Esophagus muscularis mucosa (tissue), 4 donors: ENCODE measurements at regions not wholly inside any gene's neighbourhood (a gene's known extent, or its start where the extent isn't known, plus 50 kb on each side); places are given as distances from the start of the nearest gene placed in this dataset.

Source experiments
- EP300 ChIP-seq: sonication (generic); formaldehyde crosslinking; IDR thresholded peaks from one replicate; pipeline ENCODE4 v1.6.1; 2017; ENCODE audit warnings: antibody characterized with exemption
- POLR2A ChIP-seq: fragments of 450-650 bp; IDR thresholded peaks from one replicate; pipeline ENCODE4 v1.6.1; 2017; ENCODE audit warnings: antibody characterized with exemption, moderate library complexity, mild to moderate bottlenecking, low read depth
- TF ChIP-seq, protein P1 (sequence below), 3 experiments: fragments of 200-600 bp in 2 of 3; fragments of 450-650 bp in 1 of 3; sonication (generic) in 2 of 3; IDR thresholded peaks; one replicate each; pipeline ENCODE4 v1.5.1; 2017 to 2019; ENCODE audit warnings: antibody characterized with exemption in 3 of 3, mild to moderate bottlenecking in 2 of 3, moderate library complexity in 1 of 3

DNA sequence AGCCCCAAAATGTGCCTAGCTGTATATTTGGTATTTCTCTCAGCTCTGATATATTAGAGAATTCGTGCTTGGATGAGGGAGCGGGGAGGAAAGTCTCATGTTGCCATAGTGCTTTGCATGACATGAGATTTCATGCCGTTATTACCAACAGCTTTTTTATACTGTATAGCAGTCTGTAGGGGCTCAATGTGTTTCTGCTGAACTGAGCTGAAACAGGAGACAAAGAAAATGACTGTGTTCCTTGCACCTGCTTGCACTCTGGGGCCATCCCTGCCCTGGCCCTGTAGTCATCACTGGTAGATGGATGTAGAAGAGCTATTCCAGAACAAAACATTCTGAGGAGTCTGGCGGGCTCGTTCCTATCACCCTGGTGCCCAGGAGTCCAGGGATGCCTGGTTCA, 128.0 kb upstream of the SASH1 start:
- TF ChIP-seq, protein P1, sequence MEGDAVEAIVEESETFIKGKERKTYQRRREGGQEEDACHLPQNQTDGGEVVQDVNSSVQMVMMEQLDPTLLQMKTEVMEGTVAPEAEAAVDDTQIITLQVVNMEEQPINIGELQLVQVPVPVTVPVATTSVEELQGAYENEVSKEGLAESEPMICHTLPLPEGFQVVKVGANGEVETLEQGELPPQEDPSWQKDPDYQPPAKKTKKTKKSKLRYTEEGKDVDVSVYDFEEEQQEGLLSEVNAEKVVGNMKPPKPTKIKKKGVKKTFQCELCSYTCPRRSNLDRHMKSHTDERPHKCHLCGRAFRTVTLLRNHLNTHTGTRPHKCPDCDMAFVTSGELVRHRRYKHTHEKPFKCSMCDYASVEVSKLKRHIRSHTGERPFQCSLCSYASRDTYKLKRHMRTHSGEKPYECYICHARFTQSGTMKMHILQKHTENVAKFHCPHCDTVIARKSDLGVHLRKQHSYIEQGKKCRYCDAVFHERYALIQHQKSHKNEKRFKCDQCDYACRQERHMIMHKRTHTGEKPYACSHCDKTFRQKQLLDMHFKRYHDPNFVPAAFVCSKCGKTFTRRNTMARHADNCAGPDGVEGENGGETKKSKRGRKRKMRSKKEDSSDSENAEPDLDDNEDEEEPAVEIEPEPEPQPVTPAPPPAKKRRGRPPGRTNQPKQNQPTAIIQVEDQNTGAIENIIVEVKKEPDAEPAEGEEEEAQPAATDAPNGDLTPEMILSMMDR (IDR thresholded peaks at IDR 0.05), result no peak
- no peak for TF ChIP-seq EP300
- no peak for TF ChIP-seq POLR2A
